ENCODE measurements at regions not wholly inside any gene's neighbourhood (a gene's known extent, or its start where the extent isn't known, plus 50 kb on each side); places are given as distances from the start of the nearest gene placed in this dataset.

- no peak for DNase-seq
These were observed 975.1 kb downstream of the NSUN3 start for GRCh38 chr3:95037927-95038326.

GRCh38 chr3:95044101-95044500 lies 981.2 kb downstream of the NSUN3 start:
- no peak for DNase-seq

DNA sequence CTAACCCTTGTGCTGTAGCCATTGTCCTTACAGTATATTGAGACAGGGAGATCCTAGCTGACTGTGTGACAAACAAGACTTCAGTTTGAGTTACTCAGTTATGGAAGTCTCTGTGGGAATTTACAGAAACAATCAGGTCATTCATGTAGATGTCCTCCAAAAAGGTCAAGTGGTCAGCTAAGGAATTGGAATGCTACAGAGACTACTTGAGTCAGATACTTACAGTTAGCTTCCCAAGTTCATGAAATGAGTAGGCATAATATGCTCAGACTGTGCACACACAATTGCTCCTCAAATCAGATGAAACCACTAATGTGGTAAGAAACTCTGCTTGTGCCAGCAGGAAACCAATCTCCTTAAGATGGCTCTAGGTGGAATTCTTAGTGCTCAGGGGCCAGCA lies 985.7 kb downstream of the NSUN3 start:
- DNase-seq, result no peak

DNA sequence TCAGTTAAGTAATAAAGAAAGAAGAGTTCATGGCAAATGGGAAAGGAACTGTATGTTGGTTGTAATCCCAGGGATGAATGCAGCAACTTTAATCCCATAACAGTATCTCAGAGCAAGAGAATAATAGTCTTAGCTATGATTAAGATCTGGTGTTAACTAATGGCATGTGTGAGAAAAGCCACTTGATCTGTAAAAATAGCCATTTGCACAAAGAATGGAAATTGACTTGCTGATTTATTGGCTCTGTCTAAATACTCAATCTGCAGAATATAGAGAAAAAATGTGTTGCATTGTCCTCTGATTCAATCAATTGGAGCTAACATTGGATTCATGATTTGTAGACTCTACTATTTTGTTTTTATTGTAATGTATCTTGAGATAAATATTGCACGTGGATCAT lies 987.0 kb downstream of the NSUN3 start:
- DNase-seq, result no peak

DNA sequence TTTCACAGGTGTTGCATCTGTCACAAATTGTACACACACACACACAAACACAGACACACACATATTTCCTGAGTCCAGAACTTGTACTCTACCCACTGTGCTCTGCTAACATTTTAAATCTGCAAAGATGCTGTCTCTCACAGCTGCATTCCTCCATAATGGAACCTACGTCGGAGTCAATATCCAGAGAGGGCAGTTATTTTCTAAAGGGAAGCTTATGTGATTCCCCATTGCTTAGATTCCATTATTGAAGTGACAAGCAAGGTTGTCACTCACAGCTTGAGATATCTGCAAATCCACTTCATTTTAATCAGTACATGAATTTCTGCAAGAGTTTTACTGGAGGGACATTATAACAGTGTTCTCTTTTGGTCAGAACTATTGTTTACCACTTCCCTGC lies 992.4 kb downstream of the NSUN3 start:
- no peak for DNase-seq

DNA sequence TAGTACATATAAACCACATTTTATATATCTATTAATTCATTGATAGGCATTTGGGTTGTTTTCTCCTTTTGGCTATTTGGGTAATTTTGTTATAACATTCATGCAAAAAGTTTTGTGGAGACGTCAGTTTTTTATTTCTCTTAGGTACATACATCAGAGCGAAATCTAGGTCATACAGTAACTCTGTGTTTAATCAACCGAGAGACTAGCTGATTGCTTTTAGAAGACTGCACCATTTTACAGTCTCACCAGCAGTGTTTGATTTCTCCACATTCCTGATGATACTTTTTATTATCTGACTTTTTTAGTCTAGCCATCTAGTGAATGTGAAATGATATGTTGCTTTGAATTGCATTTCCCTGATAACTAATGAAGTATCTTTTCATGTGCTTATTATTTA lies 1019.3 kb downstream of the NSUN3 start:
- no peak for DNase-seq

GRCh38 chr3:95084738-95085137 lies 1021.9 kb downstream of the NSUN3 start:
- no peak for DNase-seq

DNA sequence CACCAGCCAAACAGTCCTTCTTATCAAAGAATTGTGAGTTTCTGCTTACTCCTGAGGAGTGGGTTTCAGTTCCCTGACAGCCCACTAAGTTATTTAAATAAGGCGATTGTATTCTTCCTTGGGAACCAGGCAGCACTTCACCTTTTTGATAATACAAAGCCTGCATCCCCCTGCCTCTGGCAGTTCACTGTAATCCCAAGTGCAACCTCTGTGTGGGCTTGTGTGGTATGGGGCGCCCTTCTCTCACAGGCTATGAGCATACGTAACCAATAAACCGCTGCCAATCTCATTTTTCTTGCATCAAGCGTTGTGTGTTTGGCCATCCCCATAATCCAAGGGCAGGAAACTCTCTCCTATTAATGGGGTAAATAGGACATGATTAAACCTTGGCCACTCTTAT lies 1025.6 kb downstream of the NSUN3 start:
- DNase-seq, result no peak

DNA sequence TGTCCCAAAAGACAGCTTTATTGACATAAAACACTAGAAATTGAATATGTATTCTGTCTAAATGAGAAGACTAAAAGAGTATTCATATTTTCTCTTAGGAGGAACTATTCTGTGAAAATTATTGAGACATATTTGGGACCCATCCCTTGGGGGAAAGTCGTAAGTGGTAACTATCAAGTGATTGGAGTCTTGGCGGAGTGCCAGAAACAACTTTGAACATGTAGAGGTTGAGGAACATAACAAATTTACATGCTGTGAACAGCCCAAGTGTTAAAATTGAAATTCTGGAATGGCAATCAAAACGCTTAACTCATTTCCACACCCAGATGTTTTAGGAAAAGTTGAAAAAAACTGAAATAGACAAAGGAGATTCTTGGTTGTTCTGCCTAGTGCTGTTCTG lies 1034.6 kb downstream of the NSUN3 start:
- no peak for DNase-seq

GRCh38 chr3:95120921-95121320 lies 1058.1 kb downstream of the NSUN3 start:
- DNase-seq, result no peak

GRCh38 chr3:95123104-95123503 lies 1060.2 kb downstream of the NSUN3 start:
- DNase-seq, result no peak

- DNase-seq, result no peak
These were observed 1072.0 kb downstream of the NSUN3 start for GRCh38 chr3:95134693-95135413.

DNA sequence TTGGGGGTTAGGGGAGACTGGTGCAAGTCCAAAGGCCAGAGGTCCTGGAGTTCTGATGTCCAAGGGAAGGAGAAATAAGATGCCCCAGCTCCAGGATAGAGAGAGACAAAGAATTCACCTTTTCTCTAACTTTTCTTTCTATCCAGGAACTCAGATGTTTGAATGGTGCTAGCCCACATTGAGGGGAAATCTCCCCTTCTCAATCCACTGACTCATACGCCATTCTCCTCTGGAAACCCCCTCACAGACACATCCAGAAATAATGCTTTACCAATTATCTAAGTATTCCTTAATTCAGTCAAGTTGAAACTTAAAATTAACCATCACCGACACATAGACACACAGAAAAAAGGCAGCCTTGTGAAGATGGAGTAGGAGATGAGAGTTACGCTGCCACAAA lies 1085.2 kb downstream of the NSUN3 start:
- no peak for DNase-seq

GRCh38 chr3:95151590-95151989 lies 1088.7 kb downstream of the NSUN3 start:
- DNase-seq, result no peak

DNA sequence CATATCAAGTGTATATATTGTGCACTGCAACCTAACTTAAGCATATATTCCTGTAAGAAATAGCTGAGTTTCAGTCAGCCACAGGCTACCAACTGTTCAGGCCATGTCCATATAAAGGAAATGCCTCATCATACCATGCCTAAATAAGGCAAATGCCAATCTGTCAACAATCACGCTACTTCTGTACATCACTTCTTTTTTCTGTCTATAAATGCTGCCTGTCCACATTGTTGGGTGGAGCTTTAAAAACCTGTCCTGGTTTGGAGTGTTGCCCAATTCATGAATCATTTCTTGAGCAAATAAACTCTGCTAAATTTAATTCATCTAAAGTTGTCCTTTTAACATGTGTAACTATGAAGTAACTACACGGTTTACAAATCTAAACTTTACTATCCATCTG lies 1091.9 kb downstream of the NSUN3 start:
- DNase-seq, result no peak

DNA sequence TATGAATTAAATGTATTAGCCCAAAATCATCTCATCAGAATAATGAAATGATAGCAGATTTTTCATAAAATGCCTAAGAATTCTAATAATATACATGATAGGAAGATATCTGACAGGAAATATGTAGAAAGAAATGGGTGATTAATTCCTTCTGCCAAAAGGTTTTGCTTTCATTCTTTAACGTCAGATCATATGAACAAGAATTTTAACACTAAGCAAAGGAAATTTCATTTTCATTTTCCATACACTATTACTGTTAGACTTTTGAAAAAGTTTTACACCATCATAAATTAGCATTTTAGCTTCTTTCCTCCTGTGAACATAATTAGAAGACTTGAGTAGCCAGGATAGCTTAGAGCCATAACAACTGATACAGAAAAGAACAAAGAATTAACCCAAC lies 1099.9 kb downstream of the NSUN3 start:
- DNase-seq, result no peak

DNA sequence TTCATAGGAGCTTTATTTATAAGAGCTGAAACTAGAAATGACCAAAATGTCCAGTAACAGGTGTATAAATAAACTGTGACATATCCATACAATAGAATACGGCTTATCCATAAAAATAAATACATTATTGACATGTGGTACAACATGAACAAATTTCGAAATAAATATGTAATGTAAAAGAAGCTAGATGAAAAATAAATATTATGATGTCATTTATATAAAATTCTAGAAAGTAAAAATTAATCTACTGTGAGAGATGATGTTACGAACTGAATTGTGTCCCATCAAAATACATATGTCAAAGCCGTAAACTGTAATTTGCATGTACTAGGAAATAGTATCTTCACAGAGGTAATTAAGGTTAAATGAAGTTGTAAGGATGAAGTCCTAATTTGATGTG lies 1104.9 kb downstream of the NSUN3 start:
- DNase-seq, result no peak

- no peak for DNase-seq
These were observed 1105.7 kb downstream of the NSUN3 start for GRCh38 chr3:95168526-95168925.

- no peak for DNase-seq
These were observed 1109.5 kb downstream of the NSUN3 start for GRCh38 chr3:95172164-95172943.

GRCh38 chr3:95177096-95177495 lies 1114.2 kb downstream of the NSUN3 start:
- no peak for DNase-seq

DNA sequence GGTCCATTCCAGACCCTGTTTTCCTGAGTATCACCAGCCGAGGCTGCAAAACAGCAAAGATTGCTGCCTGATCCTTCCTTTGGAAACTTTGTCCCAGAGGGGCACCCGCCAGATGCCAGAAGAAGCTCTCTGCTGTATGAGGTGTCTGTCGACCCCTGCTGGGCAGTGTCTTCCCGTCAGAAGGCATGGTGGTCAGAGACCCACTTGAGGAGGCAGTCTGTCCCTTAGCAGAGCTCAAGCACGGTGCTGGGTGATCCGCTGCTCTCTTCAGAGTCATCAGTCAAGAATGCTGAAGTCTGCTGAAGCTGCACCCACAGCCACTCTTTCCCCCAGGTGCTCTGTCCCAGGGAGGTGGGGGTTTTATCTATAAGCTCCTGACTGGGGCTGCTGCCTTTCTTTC lies 1121.2 kb downstream of the NSUN3 start:
- no peak for DNase-seq

GRCh38 chr3:95189348-95189747 lies 1126.5 kb downstream of the NSUN3 start:
- DNase-seq, result no peak

GRCh38 chr3:95197661-95198060 lies 1134.8 kb downstream of the NSUN3 start:
- DNase-seq, result no peak

- DNase-seq, result no peak
These were observed 1137.5 kb downstream of the NSUN3 start for GRCh38 chr3:95200384-95200783.

DNA sequence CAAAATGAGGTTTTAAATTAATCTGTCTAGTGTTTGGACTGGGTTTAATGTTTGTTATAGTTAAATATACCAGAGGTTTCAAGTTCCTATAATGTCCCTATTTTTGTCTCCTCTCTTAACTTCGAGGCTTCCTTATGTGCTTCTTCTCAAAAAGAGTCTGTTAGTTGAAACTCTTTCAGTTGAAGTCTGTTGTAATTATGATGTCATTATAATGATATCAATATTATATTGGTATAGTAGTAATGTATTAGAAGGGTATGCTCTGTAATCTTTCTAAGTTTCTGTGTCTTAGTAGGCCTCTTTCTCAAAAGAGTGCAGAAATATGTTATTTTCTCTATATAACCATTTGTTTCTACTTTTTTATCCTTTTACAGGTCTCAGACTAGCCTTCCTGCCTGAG lies 1148.0 kb downstream of the NSUN3 start:
- no peak for DNase-seq
